GM19455 (cell line): ENCODE measurements at regions not wholly inside any gene's neighbourhood (a gene's known extent, or its start where the extent isn't known, plus 50 kb on each side); places are given as distances from the start of the nearest gene placed in this dataset.

Experiments used
- ATAC-seq: cut with Tn5 transposase; IDR thresholded peaks from one replicate; pipeline ENCODE4 v1.9.1; 2021; ENCODE audit not compliant: unreplicated experiment

- ATAC-seq: no peak
Measured at GRCh38 chr5:10173716-10174115, 76.0 kb downstream of the ATPSCKMT start.

- no peak for ATAC-seq
Measured at GRCh38 chr5:10172247-10172646, 77.4 kb downstream of the ATPSCKMT start.

GRCh38 chr5:10169359-10169758 lies 80.3 kb downstream of the ATPSCKMT start:
- ATAC-seq: no peak

- no peak for ATAC-seq
Measured at GRCh38 chr5:10168254-10168653, 81.4 kb downstream of the ATPSCKMT start.

GRCh38 chr5:10167806-10168205 lies 81.9 kb downstream of the ATPSCKMT start:
- ATAC-seq: no peak

- no peak for ATAC-seq
Measured at GRCh38 chr5:10166392-10166791, 83.3 kb downstream of the ATPSCKMT start.

- ATAC-seq: no peak
Measured at GRCh38 chr5:10162468-10162867, 87.2 kb downstream of the ATPSCKMT start.

- no peak for ATAC-seq
Measured at GRCh38 chr5:10161778-10162177, 87.9 kb downstream of the ATPSCKMT start.

- ATAC-seq: no peak
Measured at GRCh38 chr5:10160241-10160640, 89.4 kb downstream of the ATPSCKMT start.

GRCh38 chr5:10158886-10159285 lies 90.8 kb downstream of the ATPSCKMT start:
- ATAC-seq: no peak

GRCh38 chr5:10157085-10157669 lies 92.5 kb downstream of the ATPSCKMT start:
- ATAC-seq: no peak

GRCh38 chr5:10155897-10156667 lies 93.6 kb downstream of the ATPSCKMT start:
- ATAC-seq: no peak

GRCh38 chr5:10153808-10154537 lies 95.7 kb downstream of the ATPSCKMT start:
- ATAC-seq: no peak

- no peak for ATAC-seq
Measured at GRCh38 chr5:10153394-10153793, 96.3 kb downstream of the ATPSCKMT start.

GRCh38 chr5:10151656-10152055 lies 98.0 kb downstream of the ATPSCKMT start:
- ATAC-seq: no peak

GRCh38 chr5:10149911-10150310 lies 99.8 kb downstream of the ATPSCKMT start:
- ATAC-seq: no peak

- no peak for ATAC-seq
Measured at GRCh38 chr5:10145923-10146401, 103.7 kb downstream of the ATPSCKMT start.

- no peak for ATAC-seq
Measured at GRCh38 chr5:10144040-10144439, 105.6 kb downstream of the ATPSCKMT start.

GRCh38 chr5:10140195-10140973 lies 109.3 kb downstream of the ATPSCKMT start:
- ATAC-seq: no peak

- ATAC-seq: no peak
Measured at GRCh38 chr5:10138395-10139057, 111.2 kb downstream of the ATPSCKMT start.

GRCh38 chr5:10133830-10134229 lies 115.9 kb downstream of the ATPSCKMT start:
- ATAC-seq: no peak
